ENCODE measurements at regions not wholly inside any gene's neighbourhood (a gene's known extent, or its start where the extent isn't known, plus 50 kb on each side); places are given as distances from the start of the nearest gene placed in this dataset.
"Not testable (repeated sequence)": the region's sequence is repeated elsewhere in the genome, so short reads cannot be mapped to it uniquely, and the experiment has no call there.

GRCh38 chr14:65835501-65835900 lies 423.0 kb downstream of the FUT8 start:
- DNase-seq: no peak

GRCh38 chr14:65838565-65838964 lies 426.0 kb downstream of the FUT8 start:
- DNase-seq: no peak

GRCh38 chr14:65840118-65840751 lies 427.7 kb downstream of the FUT8 start:
- DNase-seq: no peak

GRCh38 chr14:65840786-65841185 lies 428.3 kb downstream of the FUT8 start:
- no peak for DNase-seq

- DNase-seq: no peak
Observed at GRCh38 chr14:65846196-65846868, 433.8 kb downstream of the FUT8 start.

GRCh38 chr14:65847075-65847847 lies 434.7 kb downstream of the FUT8 start:
- DNase-seq: peak; percentile 62 to 66

GRCh38 chr14:65847931-65848330 lies 435.4 kb downstream of the FUT8 start:
- DNase-seq: not testable (repeated sequence)

GRCh38 chr14:65849091-65849490 lies 436.6 kb downstream of the FUT8 start:
- no peak for DNase-seq

- no peak for DNase-seq
Observed at GRCh38 chr14:65849558-65849957, 437.0 kb downstream of the FUT8 start.

GRCh38 chr14:65850429-65851135 lies 438.1 kb downstream of the FUT8 start:
- peak; percentile 62 to 69 for DNase-seq

- no peak for DNase-seq
Observed at GRCh38 chr14:65852689-65853088, 440.2 kb downstream of the FUT8 start.

GRCh38 chr14:65853407-65853955 lies 441.0 kb downstream of the FUT8 start:
- no peak for DNase-seq

GRCh38 chr14:65854215-65854614 lies 441.7 kb downstream of the FUT8 start:
- DNase-seq: no peak

GRCh38 chr14:65860956-65861611 lies 448.6 kb downstream of the FUT8 start:
- DNase-seq: no peak

GRCh38 chr14:65864549-65864948 lies 452.0 kb downstream of the FUT8 start:
- no peak for DNase-seq

GRCh38 chr14:65864984-65865383 lies 452.5 kb downstream of the FUT8 start:
- DNase-seq: no peak

GRCh38 chr14:65866448-65866847 lies 453.9 kb downstream of the FUT8 start:
- DNase-seq: no peak

GRCh38 chr14:65866886-65867285 lies 454.4 kb downstream of the FUT8 start:
- no peak for DNase-seq

- no peak for DNase-seq
Observed at GRCh38 chr14:65867333-65867732, 454.8 kb downstream of the FUT8 start.

GRCh38 chr14:65872536-65872935 lies 460.0 kb downstream of the FUT8 start:
- DNase-seq: no peak

GRCh38 chr14:65877166-65877565 lies 464.6 kb downstream of the FUT8 start:
- DNase-seq: no peak

- DNase-seq: no peak
Observed at GRCh38 chr14:65877624-65878023, 465.1 kb downstream of the FUT8 start.

Measured in activated T-cell treated with anti-CD3 and anti-CD28 coated beads, Interleukin-2, amount 50 U/mL, for 48 hours (primary cell).